ENCODE measurements at regions not wholly inside any gene's neighbourhood (a gene's known extent, or its start where the extent isn't known, plus 50 kb on each side); places are given as distances from the start of the nearest gene placed in this dataset.

DNA sequence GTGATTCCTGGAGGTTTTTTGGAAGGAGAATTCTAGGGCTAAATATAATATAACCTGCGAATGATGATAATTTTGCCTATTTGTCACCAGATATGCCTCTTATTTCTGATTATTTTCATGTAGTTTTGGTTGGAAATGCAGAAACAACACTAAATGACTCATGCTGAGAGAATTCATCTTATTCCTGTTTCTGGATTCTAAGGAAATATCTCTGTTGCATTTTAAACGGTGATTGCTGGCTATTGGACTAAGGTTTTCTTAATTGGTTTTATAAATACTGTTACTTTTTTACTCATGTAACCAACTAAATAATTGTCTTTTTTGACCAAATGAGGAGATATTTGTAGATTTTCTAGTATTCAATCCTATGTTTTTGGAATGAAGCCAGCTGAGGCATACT lies 204.9 kb upstream of the NPSR1 start:
- H3K9me2 ChIP-seq (ENCODE audit: insufficient read depth), result no peaks in the 10 kb centered on the region
- Mint-ChIP-seq H3K4me3 (no peak overlapping the region), H3K27me3 (ENCODE audit: insufficient read depth, low read depth, poor library complexity) (no peaks in the 10 kb centered on the region), H3K36me3 (ENCODE audit: low read depth) (no peaks in the 10 kb centered on the region), H3K27ac (no peak overlapping the region), H3K9me3 (no peaks in the 10 kb centered on the region), H3K4me1 (peaks cover 4% of the 10 kb centered on the region; the same call in 1 of the 3 replicates)
- H3K27me3 ChIP-seq (ENCODE audit: insufficient read depth), result no peaks in the 10 kb centered on the region
- no peak for ATAC-seq
- H3F3A ChIP-seq (replicated peaks; ENCODE audit: low read depth), result no peaks in the 10 kb centered on the region
- TF ChIP-seq NANOG (IDR thresholded peaks at IDR 0.05; ENCODE audit: borderline replicate concordance) (no peak), ZNF114 (CRISPR knock-in tag; IDR thresholded peaks at IDR 0.05) (no peak), ZNF331 (CRISPR knock-in tag; IDR thresholded peaks at IDR 0.05; ENCODE audit: low read depth) (no peak), CREB1 (CRISPR knock-in tag; IDR thresholded peaks at IDR 0.05; ENCODE audit: low read depth) (no peak), EZH2phosphoT487 (IDR thresholded peaks at IDR 0.05; ENCODE audit: unreplicated experiment) (no peak), EZH2 (IDR thresholded peaks at IDR 0.05; ENCODE audit: low read depth, unreplicated experiment) (no peak), STAT1 (IDR thresholded peaks at IDR 0.05; ENCODE audit: unreplicated experiment) (no peak), POLR2AphosphoS5 (IDR thresholded peaks at IDR 0.05; ENCODE audit: low read depth) (no peak), JUNB (IDR thresholded peaks at IDR 0.05; ENCODE audit: unreplicated experiment) (no peak)
- TF ChIP-seq, protein P1, sequence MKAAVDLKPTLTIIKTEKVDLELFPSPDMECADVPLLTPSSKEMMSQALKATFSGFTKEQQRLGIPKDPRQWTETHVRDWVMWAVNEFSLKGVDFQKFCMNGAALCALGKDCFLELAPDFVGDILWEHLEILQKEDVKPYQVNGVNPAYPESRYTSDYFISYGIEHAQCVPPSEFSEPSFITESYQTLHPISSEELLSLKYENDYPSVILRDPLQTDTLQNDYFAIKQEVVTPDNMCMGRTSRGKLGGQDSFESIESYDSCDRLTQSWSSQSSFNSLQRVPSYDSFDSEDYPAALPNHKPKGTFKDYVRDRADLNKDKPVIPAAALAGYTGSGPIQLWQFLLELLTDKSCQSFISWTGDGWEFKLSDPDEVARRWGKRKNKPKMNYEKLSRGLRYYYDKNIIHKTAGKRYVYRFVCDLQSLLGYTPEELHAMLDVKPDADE (IDR thresholded peaks at IDR 0.05), result no peak
- TF ChIP-seq, protein P2, sequence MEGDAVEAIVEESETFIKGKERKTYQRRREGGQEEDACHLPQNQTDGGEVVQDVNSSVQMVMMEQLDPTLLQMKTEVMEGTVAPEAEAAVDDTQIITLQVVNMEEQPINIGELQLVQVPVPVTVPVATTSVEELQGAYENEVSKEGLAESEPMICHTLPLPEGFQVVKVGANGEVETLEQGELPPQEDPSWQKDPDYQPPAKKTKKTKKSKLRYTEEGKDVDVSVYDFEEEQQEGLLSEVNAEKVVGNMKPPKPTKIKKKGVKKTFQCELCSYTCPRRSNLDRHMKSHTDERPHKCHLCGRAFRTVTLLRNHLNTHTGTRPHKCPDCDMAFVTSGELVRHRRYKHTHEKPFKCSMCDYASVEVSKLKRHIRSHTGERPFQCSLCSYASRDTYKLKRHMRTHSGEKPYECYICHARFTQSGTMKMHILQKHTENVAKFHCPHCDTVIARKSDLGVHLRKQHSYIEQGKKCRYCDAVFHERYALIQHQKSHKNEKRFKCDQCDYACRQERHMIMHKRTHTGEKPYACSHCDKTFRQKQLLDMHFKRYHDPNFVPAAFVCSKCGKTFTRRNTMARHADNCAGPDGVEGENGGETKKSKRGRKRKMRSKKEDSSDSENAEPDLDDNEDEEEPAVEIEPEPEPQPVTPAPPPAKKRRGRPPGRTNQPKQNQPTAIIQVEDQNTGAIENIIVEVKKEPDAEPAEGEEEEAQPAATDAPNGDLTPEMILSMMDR (conservative IDR thresholded peaks at IDR 0.05; ENCODE audit: low read depth in 2 of 2), result no peak
- TF ChIP-seq, protein P3, sequence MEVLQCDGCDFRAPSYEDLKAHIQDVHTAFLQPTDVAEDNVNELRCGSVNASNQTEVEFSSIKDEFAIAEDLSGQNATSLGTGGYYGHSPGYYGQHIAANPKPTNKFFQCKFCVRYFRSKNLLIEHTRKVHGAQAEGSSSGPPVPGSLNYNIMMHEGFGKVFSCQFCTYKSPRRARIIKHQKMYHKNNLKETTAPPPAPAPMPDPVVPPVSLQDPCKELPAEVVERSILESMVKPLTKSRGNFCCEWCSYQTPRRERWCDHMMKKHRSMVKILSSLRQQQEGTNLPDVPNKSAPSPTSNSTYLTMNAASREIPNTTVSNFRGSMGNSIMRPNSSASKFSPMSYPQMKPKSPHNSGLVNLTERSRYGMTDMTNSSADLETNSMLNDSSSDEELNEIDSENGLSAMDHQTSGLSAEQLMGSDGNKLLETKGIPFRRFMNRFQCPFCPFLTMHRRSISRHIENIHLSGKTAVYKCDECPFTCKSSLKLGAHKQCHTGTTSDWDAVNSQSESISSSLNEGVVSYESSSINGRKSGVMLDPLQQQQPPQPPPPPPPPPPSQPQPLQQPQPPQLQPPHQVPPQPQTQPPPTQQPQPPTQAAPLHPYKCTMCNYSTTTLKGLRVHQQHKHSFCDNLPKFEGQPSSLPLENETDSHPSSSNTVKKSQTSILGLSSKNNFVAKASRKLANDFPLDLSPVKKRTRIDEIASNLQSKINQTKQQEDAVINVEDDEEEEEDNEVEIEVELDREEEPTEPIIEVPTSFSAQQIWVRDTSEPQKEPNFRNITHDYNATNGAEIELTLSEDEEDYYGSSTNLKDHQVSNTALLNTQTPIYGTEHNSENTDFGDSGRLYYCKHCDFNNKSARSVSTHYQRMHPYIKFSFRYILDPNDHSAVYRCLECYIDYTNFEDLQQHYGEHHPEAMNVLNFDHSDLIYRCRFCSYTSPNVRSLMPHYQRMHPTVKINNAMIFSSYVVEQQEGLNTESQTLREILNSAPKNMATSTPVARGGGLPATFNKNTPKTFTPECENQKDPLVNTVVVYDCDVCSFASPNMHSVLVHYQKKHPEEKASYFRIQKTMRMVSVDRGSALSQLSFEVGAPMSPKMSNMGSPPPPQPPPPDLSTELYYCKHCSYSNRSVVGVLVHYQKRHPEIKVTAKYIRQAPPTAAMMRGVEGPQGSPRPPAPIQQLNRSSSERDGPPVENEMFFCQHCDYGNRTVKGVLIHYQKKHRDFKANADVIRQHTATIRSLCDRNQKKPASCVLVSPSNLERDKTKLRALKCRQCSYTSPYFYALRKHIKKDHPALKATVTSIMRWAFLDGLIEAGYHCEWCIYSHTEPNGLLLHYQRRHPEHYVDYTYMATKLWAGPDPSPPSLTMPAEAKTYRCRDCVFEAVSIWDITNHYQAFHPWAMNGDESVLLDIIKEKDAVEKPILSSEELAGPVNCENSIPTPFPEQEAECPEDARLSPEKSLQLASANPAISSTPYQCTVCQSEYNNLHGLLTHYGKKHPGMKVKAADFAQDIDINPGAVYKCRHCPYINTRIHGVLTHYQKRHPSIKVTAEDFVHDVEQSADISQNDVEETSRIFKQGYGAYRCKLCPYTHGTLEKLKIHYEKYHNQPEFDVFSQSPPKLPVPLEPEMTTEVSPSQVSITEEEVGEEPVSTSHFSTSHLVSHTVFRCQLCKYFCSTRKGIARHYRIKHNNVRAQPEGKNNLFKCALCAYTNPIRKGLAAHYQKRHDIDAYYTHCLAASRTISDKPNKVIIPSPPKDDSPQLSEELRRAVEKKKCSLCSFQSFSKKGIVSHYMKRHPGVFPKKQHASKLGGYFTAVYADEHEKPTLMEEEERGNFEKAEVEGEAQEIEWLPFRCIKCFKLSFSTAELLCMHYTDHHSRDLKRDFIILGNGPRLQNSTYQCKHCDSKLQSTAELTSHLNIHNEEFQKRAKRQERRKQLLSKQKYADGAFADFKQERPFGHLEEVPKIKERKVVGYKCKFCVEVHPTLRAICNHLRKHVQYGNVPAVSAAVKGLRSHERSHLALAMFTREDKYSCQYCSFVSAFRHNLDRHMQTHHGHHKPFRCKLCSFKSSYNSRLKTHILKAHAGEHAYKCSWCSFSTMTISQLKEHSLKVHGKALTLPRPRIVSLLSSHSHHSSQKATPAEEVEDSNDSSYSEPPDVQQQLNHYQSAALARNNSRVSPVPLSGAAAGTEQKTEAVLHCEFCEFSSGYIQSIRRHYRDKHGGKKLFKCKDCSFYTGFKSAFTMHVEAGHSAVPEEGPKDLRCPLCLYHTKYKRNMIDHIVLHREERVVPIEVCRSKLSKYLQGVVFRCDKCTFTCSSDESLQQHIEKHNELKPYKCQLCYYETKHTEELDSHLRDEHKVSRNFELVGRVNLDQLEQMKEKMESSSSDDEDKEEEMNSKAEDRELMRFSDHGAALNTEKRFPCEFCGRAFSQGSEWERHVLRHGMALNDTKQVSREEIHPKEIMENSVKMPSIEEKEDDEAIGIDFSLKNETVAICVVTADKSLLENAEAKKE (CRISPR knock-in tag; IDR thresholded peaks at IDR 0.05), result no peak
- TF ChIP-seq, protein P4, sequence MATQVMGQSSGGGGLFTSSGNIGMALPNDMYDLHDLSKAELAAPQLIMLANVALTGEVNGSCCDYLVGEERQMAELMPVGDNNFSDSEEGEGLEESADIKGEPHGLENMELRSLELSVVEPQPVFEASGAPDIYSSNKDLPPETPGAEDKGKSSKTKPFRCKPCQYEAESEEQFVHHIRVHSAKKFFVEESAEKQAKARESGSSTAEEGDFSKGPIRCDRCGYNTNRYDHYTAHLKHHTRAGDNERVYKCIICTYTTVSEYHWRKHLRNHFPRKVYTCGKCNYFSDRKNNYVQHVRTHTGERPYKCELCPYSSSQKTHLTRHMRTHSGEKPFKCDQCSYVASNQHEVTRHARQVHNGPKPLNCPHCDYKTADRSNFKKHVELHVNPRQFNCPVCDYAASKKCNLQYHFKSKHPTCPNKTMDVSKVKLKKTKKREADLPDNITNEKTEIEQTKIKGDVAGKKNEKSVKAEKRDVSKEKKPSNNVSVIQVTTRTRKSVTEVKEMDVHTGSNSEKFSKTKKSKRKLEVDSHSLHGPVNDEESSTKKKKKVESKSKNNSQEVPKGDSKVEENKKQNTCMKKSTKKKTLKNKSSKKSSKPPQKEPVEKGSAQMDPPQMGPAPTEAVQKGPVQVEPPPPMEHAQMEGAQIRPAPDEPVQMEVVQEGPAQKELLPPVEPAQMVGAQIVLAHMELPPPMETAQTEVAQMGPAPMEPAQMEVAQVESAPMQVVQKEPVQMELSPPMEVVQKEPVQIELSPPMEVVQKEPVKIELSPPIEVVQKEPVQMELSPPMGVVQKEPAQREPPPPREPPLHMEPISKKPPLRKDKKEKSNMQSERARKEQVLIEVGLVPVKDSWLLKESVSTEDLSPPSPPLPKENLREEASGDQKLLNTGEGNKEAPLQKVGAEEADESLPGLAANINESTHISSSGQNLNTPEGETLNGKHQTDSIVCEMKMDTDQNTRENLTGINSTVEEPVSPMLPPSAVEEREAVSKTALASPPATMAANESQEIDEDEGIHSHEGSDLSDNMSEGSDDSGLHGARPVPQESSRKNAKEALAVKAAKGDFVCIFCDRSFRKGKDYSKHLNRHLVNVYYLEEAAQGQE (IDR thresholded peaks at IDR 0.05; ENCODE audit: unreplicated experiment), result no peak
- H3K4me2 ChIP-seq, result no peak overlapping the region
- H4K20me1 ChIP-seq (replicated peaks; ENCODE audit: insufficient read depth), result no peaks in the 10 kb centered on the region
- DNase-seq (ENCODE audit: low spot score), result no peak
- H3K27ac ChIP-seq (ENCODE audit: low read depth), result no peak overlapping the region
- peaks cover 5% of the 10 kb centered on the region; the same call in 1 of the 2 replicates for H3K4me1 ChIP-seq (ENCODE audit: insufficient read depth)
- no peak overlapping the region for H3K4me3 ChIP-seq
- H3K36me3 ChIP-seq (ENCODE audit: insufficient read depth), result no peaks in the 10 kb centered on the region
- no peak overlapping the region for H2AFZ ChIP-seq
- no peaks in the 10 kb centered on the region for H3K79me2 ChIP-seq (replicated peaks; ENCODE audit: insufficient read depth)

Measured in GM23338 (cell line).